Activated CD4-positive, alpha-beta T cell treated with anti-CD3 and anti-CD28 coated beads for 36 hours (primary cell): ENCODE measurements at regions not wholly inside any gene's neighbourhood (a gene's known extent, or its start where the extent isn't known, plus 50 kb on each side); places are given as distances from the start of the nearest gene placed in this dataset.

ENCODE experiments used
- ATAC-seq: fragments of 200-7000 bp; cut with Tn5 transposase; one replicate; pipeline ENCODE4 v1.10.0; 2021; ENCODE audit warnings: mild to moderate bottlenecking, moderate library complexity
- CTCF ChIA-PET: fragments of 350-600 bp; sonication (Branson Sonifier 250); formaldehyde crosslinking; loops from one replicate; lab custom pipeline; 2021; ENCODE audit warnings: antibody characterized with exemption; lab: Charles Lee
- POLR2A ChIA-PET: fragments of 350-600 bp; sonication (Branson Sonifier 250); formaldehyde crosslinking; loops from one replicate; lab custom pipeline; 2021; ENCODE audit warnings: antibody characterized with exemption, inconsistent platforms; lab: Charles Lee
- DNase-seq: peaks from one replicate; pipeline ENCODE4 v3.0.0-alpha.2; 2020
- H3K27ac Mint-ChIP-seq: one replicate; pipeline ENCODE4 v1.8.0; 2021; ENCODE audit warnings: mixed read lengths
- H3K27me3 Mint-ChIP-seq: one replicate; pipeline ENCODE4 v1.8.0; 2021; ENCODE audit warnings: mixed read lengths
- H3K36me3 Mint-ChIP-seq: one replicate; pipeline ENCODE4 v1.8.0; 2021; ENCODE audit warnings: low read depth, mixed read lengths
- H3K4me1 Mint-ChIP-seq: one replicate; pipeline ENCODE4 v1.8.0; 2021; ENCODE audit warnings: mixed read lengths
- H3K4me3 Mint-ChIP-seq: one replicate; pipeline ENCODE4 v1.8.0; 2021; ENCODE audit warnings: mild to moderate bottlenecking, moderate library complexity, mixed read lengths
- H3K9me3 Mint-ChIP-seq: one replicate; pipeline ENCODE4 v1.8.0; 2021; ENCODE audit warnings: low read depth, mixed read lengths
- intact Hi-C, 2 experiments: fragments of 100-400 bp; cut with DNase I in 1 of 2; cut with micrococcal nuclease in 1 of 2; formaldehyde crosslinking; loops; one replicate each; pipeline versions ENCODE4 v1.14.2 to v1.15.1; 2022 to 2024; cut with DNase I, micrococcal nuclease

DNA sequence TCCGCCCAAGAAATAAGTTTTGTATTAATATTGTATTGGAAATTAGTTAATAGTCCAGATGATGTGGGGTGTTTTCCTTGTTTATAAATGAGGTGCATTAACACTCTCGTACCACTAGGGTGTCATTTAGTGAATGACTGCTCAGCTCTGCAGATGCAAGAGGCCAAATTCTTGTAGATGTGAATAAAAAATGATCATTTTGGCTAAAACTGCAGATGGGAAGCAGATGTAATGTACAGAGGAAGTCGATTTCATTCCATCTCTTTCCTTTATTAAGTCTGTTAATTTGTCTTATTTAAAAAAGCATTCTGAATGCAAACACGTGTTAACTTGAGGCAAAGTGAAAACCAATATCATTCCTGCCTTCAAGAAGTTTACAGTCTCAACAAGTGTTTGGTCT, 108.1 kb downstream of the DHX15 start:
- H3K27ac Mint-ChIP-seq: no peak overlapping the region
- ATAC-seq (no peak), DNase-seq (no peak)
- peaks cover 14% of the 10 kb centered on the region for H3K4me1 Mint-ChIP-seq
- ChIA-PET CTCF (interaction anchor here (1.7 to 3.4 kb wide), 2 partner anchors 11 to 14 kb away, joined by 5 to 13 read pairs; no protein-coding TSS in a partner anchor), POLR2A (no interaction called here)
- H3K27me3 Mint-ChIP-seq: peaks cover 45% of the 10 kb centered on the region
- H3K9me3 Mint-ChIP-seq: no peaks in the 10 kb centered on the region
- H3K4me3 Mint-ChIP-seq: no peak overlapping the region
- no peaks in the 10 kb centered on the region for H3K36me3 Mint-ChIP-seq
- intact Hi-C loops: no loop called here

DNA sequence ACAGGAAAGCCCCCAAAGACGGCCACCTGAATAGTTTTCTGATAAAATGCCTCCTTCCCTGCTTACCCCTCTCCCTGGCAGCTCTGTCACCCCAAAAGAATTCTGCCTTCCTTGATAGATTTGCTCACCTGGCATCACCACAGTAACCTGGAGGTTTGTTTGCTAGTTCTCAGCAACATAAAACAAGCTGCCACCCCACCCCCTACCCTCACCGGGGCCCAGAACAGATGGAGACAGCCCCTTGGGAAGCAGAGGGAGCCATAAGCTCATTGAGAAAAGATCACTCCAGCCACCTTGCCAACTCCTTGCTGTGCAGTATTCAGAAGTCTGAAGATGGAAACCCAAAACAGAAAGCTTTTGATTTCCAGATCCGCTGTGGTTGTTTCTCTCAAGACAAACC, 108.6 kb downstream of the DHX15 start:
- intact Hi-C loops: no loop called here

DNA sequence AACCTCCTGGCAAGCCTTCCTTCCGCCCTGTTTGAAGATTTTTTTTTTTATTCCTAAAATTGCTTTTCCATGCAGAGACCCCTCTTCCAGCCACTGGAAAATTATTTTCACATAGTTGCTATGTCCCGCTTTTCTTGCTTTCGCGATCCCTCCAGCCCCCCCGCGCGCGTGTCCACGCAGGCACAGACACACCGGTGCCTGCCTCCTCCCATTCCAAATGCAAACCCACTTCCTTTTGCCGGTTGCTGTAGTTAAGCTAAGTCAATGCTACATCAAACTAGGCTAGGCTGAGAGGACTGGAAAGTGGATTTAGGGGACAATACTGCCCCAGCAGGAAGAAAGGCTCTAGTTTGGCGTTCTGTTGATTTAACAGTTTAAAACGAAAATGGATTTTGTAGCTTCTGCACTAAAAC, 111.0 kb downstream of the DHX15 start:
- Mint-ChIP-seq H3K9me3 (no peaks in the 10 kb centered on the region), H3K4me1 (peaks cover 29% of the 10 kb centered on the region), H3K27ac (no peak overlapping the region), H3K27me3 (peaks cover 55% of the 10 kb centered on the region), H3K4me3 (peak overlapping the region; percentile 79), H3K36me3 (no peaks in the 10 kb centered on the region)
- ChIA-PET CTCF (interaction anchor here (0.7 to 0.8 kb wide), 2 partner anchors 131 to 706 kb away, joined by 3 read pairs; no protein-coding TSS in a partner anchor), POLR2A (no interaction called here)
- intact Hi-C loops: loop anchor here (5.0 kb wide), 3 partner anchors 214 to 689 kb away; partner anchors contain the start of gene SEPSECS (in 1 of the 2)
- ATAC-seq (no peak), DNase-seq (peak; percentile 6)

More for the DNA sequence above, 108.6 kb downstream of the DHX15 start:
- Mint-ChIP-seq H3K27ac (no peak overlapping the region), H3K36me3 (no peaks in the 10 kb centered on the region), H3K9me3 (no peaks in the 10 kb centered on the region), H3K4me1 (peaks cover 16% of the 10 kb centered on the region), H3K4me3 (no peak overlapping the region), H3K27me3 (peaks cover 45% of the 10 kb centered on the region)
- ATAC-seq (no peak), DNase-seq (no peak)
- CTCF ChIA-PET: interaction anchor here (1.7 to 3.4 kb wide), 2 partner anchors 12 to 14 kb away, joined by 5 to 13 read pairs; no protein-coding TSS in a partner anchor
- POLR2A ChIA-PET: no interaction called here

GRCh38 chr4:24472514-24473308, 111.6 kb downstream of the DHX15 start:
- Mint-ChIP-seq H3K4me1 (peaks cover 29% of the 10 kb centered on the region), H3K27me3 (peaks cover 58% of the 10 kb centered on the region), H3K36me3 (no peaks in the 10 kb centered on the region), H3K4me3 (peak overlapping the region; percentile 79), H3K9me3 (no peaks in the 10 kb centered on the region), H3K27ac (peak overlapping the region; percentile 64)
- peak; percentile 54 for ATAC-seq
- CTCF ChIA-PET: interaction anchor here (0.7 kb wide), 1 partner anchor 130 kb away, joined by 3 read pairs; no protein-coding TSS in a partner anchor
- peak; percentile 75 for DNase-seq
- POLR2A ChIA-PET: no interaction called here
- intact Hi-C loops: loop anchor here (5.0 kb wide), 3 partner anchors 215 to 690 kb away; partner anchors contain the start of gene SEPSECS (in 1 of the 2)

GRCh38 chr4:24472161-24472510, 112.2 kb downstream of the DHX15 start:
- no peak for ATAC-seq
- ChIA-PET CTCF (no interaction called here), POLR2A (no interaction called here)
- H3K27me3 Mint-ChIP-seq: peaks cover 58% of the 10 kb centered on the region
- H3K9me3 Mint-ChIP-seq: no peaks in the 10 kb centered on the region
- no peak overlapping the region for H3K27ac Mint-ChIP-seq
- intact Hi-C loops: loop anchor here (5.0 kb wide), 3 partner anchors 215 to 690 kb away; partner anchors contain the start of gene SEPSECS (in 1 of the 2)
- H3K4me3 Mint-ChIP-seq: peak overlapping the region; percentile 79
- DNase-seq: no peak
- H3K4me1 Mint-ChIP-seq: peaks cover 29% of the 10 kb centered on the region
- H3K36me3 Mint-ChIP-seq: no peaks in the 10 kb centered on the region

DNA sequence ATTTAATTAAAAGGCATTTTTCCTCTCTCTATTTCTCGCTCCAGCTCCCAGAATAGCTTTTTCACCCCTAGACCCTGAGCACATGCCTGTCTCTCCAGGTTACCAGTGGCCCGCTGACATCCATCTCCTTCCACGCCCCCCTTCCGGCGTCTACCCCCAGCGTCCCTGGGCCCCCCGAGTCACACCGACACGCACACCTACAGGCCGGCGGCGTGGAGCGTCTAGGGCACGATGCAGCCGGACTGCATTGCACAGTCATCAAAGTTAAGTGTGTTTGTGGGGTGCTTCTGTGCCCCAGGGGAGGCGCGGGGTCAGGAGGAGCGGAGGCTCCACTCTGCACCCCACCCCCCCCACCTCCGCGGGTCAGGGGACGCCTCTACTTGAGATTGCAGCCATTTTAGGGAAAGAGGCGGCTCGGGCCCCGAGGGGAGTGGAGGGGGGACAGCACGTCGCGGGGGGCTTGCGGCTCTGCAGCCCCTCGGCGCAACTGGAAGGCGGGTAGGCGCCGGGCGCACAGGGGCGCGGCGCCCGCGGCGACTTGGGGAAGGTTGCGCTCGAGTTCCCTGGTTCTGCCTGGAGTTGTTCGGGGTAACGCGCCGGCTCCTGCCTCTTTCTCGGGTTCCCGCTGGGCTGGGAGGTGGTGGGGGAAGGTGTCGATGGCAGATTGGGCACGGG, 112.7 kb downstream of the DHX15 start:
- POLR2A ChIA-PET: no interaction called here
- ATAC-seq (no peak), DNase-seq (peak; percentile 32)
- Mint-ChIP-seq H3K4me1 (peaks cover 29% of the 10 kb centered on the region), H3K4me3 (peak overlapping the region; percentile 79), H3K27ac (no peak overlapping the region), H3K9me3 (no peaks in the 10 kb centered on the region), H3K36me3 (no peaks in the 10 kb centered on the region), H3K27me3 (peaks cover 57% of the 10 kb centered on the region)
- intact Hi-C loops: loop anchor here (1.0 to 5.0 kb wide), 4 partner anchors 113 to 691 kb away; partner anchors contain the start of genes DHX15 (in 1 of the 2) and SEPSECS (in 1 of the 2)
- CTCF ChIA-PET: interaction anchor here (0.7 to 0.8 kb wide), 2 partner anchors 273 to 645 kb away, joined by 3 to 4 read pairs; no protein-coding TSS in a partner anchor

GRCh38 chr4:24470666-24471485, 113.5 kb downstream of the DHX15 start:
- POLR2A ChIA-PET: interaction anchor here (0.6 to 0.7 kb wide), 2 partner anchors 509 to 900 kb away, joined by 3 read pairs; no protein-coding TSS in a partner anchor
- DNase-seq (peak; percentile 52), ATAC-seq (peak; percentile 17)
- intact Hi-C loops: loop anchor here (1.0 to 5.0 kb wide), 4 partner anchors 113 to 691 kb away; partner anchors contain the start of genes DHX15 (in 1 of the 2) and SEPSECS (in 1 of the 2)
- H3K36me3 Mint-ChIP-seq: no peaks in the 10 kb centered on the region
- peak overlapping the region; percentile 78 for H3K4me3 Mint-ChIP-seq
- CTCF ChIA-PET: interaction anchor here (0.7 to 1.0 kb wide), 3 partner anchors 114 to 645 kb away, joined by 3 to 5 read pairs (median 4); partner anchors contain the start of gene DHX15
- H3K27ac Mint-ChIP-seq: peak overlapping the region; percentile 55
- peaks cover 29% of the 10 kb centered on the region for H3K4me1 Mint-ChIP-seq
- H3K27me3 Mint-ChIP-seq: peaks cover 55% of the 10 kb centered on the region
- H3K9me3 Mint-ChIP-seq: no peaks in the 10 kb centered on the region

DNA sequence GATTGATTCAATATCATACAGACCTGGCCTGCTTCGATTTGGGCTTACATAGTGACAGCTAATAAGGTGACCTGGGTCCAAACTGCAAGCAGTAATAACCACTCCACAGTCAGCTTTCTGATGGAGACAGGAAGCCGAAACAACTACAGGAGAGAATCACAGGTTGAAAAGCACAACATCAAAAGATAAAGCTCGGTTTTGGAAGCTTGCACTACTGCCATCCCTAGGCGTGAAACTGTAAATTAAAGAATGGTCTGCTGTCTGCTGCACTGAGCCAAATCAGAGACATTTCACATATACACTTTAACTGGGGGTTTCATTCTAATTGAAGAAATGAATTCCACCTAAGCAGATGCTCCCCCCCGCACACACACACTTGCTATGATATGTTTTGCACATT, 116.3 kb downstream of the DHX15 start:
- no peak for DNase-seq
- no peak overlapping the region for H3K4me3 Mint-ChIP-seq
- H3K4me1 Mint-ChIP-seq: peaks cover 26% of the 10 kb centered on the region
- H3K9me3 Mint-ChIP-seq: no peaks in the 10 kb centered on the region
- ATAC-seq: no peak
- ChIA-PET CTCF (no interaction called here), POLR2A (no interaction called here)
- H3K27ac Mint-ChIP-seq: no peak overlapping the region
- H3K36me3 Mint-ChIP-seq: no peaks in the 10 kb centered on the region
- peaks cover 61% of the 10 kb centered on the region for H3K27me3 Mint-ChIP-seq
- intact Hi-C loops: no loop called here

DNA sequence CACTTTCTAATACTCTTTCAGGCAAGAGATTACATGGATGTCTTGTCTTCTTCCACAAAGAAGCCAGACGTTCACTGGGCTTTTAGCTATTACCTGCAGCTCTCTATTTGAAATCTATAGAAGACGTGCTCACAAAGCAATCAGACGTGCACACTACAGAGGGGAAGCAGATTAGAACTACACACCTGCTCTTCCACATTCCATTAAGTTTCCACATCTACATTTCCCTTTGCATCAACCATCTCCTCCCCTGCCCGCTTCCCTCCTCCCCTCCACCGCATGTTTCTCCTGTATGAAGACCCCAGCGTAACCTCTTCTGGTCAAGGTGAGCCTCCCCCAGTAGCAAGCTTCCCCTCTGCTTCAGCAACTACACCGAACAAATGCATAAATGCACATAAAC, 119.8 kb downstream of the DHX15 start:
- CTCF ChIA-PET: interaction anchor here (0.6 kb wide), 1 partner anchor 51 kb away, joined by 5 read pairs; no protein-coding TSS in a partner anchor
- intact Hi-C loops: no loop called here
- no peaks in the 10 kb centered on the region for H3K9me3 Mint-ChIP-seq
- POLR2A ChIA-PET: no interaction called here
- H3K27me3 Mint-ChIP-seq: peaks cover 58% of the 10 kb centered on the region
- no peak overlapping the region for H3K27ac Mint-ChIP-seq
- H3K36me3 Mint-ChIP-seq: no peaks in the 10 kb centered on the region
- DNase-seq (no peak), ATAC-seq (no peak)
- no peak overlapping the region for H3K4me3 Mint-ChIP-seq
- H3K4me1 Mint-ChIP-seq: peaks cover 6% of the 10 kb centered on the region

DNA sequence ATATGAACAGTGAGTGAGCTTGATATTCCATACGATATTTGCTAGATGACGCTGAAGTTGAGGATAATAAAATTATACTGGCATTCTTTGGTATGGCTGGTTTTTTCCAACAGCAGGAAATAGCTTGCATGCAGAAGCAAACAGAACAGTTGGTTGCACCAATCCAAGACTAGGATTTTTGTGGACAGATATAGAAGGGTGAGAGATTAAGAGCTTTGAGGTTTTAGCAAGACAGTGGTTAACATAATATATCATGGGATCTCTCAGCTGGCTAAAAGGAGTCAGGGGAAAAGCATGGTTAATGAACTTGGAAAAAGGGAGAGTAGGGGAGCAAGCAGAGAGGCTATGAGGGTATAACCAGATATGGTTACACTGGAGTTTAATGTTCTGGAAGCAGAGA, 127.9 kb downstream of the DHX15 start:
- no peaks in the 10 kb centered on the region for H3K36me3 Mint-ChIP-seq
- H3K27ac Mint-ChIP-seq: no peak overlapping the region
- H3K9me3 Mint-ChIP-seq: peaks cover 2% of the 10 kb centered on the region
- peaks cover 25% of the 10 kb centered on the region for H3K27me3 Mint-ChIP-seq
- ChIA-PET CTCF (no interaction called here), POLR2A (no interaction called here)
- no peak overlapping the region for H3K4me3 Mint-ChIP-seq
- intact Hi-C loops: no loop called here
- no peak for ATAC-seq
- no peak for DNase-seq
- no peaks in the 10 kb centered on the region for H3K4me1 Mint-ChIP-seq
